Fibroblast of lung (primary cell): ENCODE measurements at regions not wholly inside any gene's neighbourhood (a gene's known extent, or its start where the extent isn't known, plus 50 kb on each side); places are given as distances from the start of the nearest gene placed in this dataset.
A peak's percentile ranks its signal among the peaks of the same experiment; 100 is the strongest.

ENCODE experiments used
- DNase-seq, 2 donors: peaks; one replicate each; pipeline versions ENCODE4 v3.0.0 to v3.0.0-alpha.2; 2010; ENCODE audit warnings: low read depth in 2 of 2
- H2AFZ ChIP-seq: 2 replicates; pipeline ENCODE4 v1.5.1; 2012; ENCODE audit warnings: low read length, control low read depth, inconsistent platforms
- H3K27ac ChIP-seq: 2 replicates; pipeline ENCODE4 v1.5.1; 2011; ENCODE audit warnings: low read length, control low read depth; ENCODE audit not compliant: insufficient read depth
- H3K27me3 ChIP-seq: 2 replicates; pipeline ENCODE4 v1.5.1; 2011; ENCODE audit warnings: mild to moderate bottlenecking, low read length; ENCODE audit not compliant: control insufficient read depth, insufficient read depth
- H3K36me3 ChIP-seq: 2 replicates; pipeline ENCODE4 v1.5.1; 2011; ENCODE audit warnings: low read length; ENCODE audit not compliant: control insufficient read depth, insufficient read depth
- H3K4me1 ChIP-seq: 2 replicates; pipeline ENCODE4 v1.5.1; 2011; ENCODE audit warnings: low read length; ENCODE audit not compliant: control insufficient read depth, insufficient read depth; ENCODE audit errors: extremely low read depth
- H3K4me2 ChIP-seq: 2 replicates; pipeline ENCODE4 v1.5.1; 2011; ENCODE audit warnings: low read length, control low read depth; ENCODE audit not compliant: insufficient read depth; ENCODE audit errors: extremely low read depth
- H3K4me3 ChIP-seq, 4 experiments: fragments of 200-600 bp in 1 of 4; sonication (generic) in 1 of 4; replicated peaks in 1 of 4; 2 replicates each; pipeline ENCODE4 v1.5.1; 2011 to 2016; ENCODE audit warnings: low read length in 4 of 4, low read depth in 3 of 4, mild to moderate bottlenecking in 3 of 4, control low read depth in 2 of 4, inconsistent platforms in 1 of 4, mixed read lengths in 1 of 4; ENCODE audit not compliant: insufficient read depth in 1 of 4; ENCODE audit errors: control extremely low read depth in 1 of 4
- H3K79me2 ChIP-seq: 2 replicates; pipeline ENCODE4 v1.5.1; 2012; ENCODE audit warnings: mild to moderate bottlenecking, low read length, inconsistent platforms; ENCODE audit not compliant: control insufficient read depth, insufficient read depth
- H3K9ac ChIP-seq: 2 replicates; pipeline ENCODE4 v1.5.1; 2011; ENCODE audit warnings: mild to moderate bottlenecking, low read length, control low read depth; ENCODE audit not compliant: insufficient read depth
- H3K9me3 ChIP-seq: 2 replicates; pipeline ENCODE4 v1.5.1; 2012; ENCODE audit warnings: low read depth, low read length; ENCODE audit not compliant: control insufficient read depth, insufficient read depth
- H4K20me1 ChIP-seq: 2 replicates; pipeline ENCODE4 v1.5.1; 2011; ENCODE audit warnings: low read length; ENCODE audit not compliant: control insufficient read depth, insufficient read depth; ENCODE audit errors: extremely low read depth
- EZH2 ChIP-seq: IDR thresholded peaks from 2 replicates; pipeline ENCODE4 v1.5.1; 2012; ENCODE audit warnings: low read length, control low read depth, mild to moderate bottlenecking; ENCODE audit errors: missing control alignments
- TF ChIP-seq, protein P1 (sequence below), 2 donors: IDR thresholded peaks in 1 of 2; conservative IDR thresholded peaks in 1 of 2; 1 replicate in 1 of 2; 2 replicates in 1 of 2; pipeline ENCODE4 v1.5.1; 2011 to 2012; ENCODE audit warnings: low read length in 2 of 2, control low read depth in 1 of 2, inconsistent platforms in 1 of 2, low read depth in 1 of 2, mild to moderate bottlenecking in 1 of 2

- Histone ChIP-seq H3K79me2 (no peaks in the 10 kb centered on the region), H3K4me1 (no peaks in the 10 kb centered on the region), H3K27ac (no peak overlapping the region), H3K9ac (no peak overlapping the region), H3K9me3 (no peaks in the 10 kb centered on the region), H2AFZ (no peak overlapping the region), H3K4me3 (no peak overlapping the region), H3K36me3 (no peaks in the 10 kb centered on the region), H4K20me1 (no peaks in the 10 kb centered on the region), H3K4me2 (no peak overlapping the region), H3K27me3 (no peaks in the 10 kb centered on the region)
- no peak for TF ChIP-seq EZH2
- TF ChIP-seq, protein P1, sequence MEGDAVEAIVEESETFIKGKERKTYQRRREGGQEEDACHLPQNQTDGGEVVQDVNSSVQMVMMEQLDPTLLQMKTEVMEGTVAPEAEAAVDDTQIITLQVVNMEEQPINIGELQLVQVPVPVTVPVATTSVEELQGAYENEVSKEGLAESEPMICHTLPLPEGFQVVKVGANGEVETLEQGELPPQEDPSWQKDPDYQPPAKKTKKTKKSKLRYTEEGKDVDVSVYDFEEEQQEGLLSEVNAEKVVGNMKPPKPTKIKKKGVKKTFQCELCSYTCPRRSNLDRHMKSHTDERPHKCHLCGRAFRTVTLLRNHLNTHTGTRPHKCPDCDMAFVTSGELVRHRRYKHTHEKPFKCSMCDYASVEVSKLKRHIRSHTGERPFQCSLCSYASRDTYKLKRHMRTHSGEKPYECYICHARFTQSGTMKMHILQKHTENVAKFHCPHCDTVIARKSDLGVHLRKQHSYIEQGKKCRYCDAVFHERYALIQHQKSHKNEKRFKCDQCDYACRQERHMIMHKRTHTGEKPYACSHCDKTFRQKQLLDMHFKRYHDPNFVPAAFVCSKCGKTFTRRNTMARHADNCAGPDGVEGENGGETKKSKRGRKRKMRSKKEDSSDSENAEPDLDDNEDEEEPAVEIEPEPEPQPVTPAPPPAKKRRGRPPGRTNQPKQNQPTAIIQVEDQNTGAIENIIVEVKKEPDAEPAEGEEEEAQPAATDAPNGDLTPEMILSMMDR (conservative IDR thresholded peaks at IDR 0.05 in 1 of 2, IDR thresholded peaks at IDR 0.05 in 1 of 2; ENCODE audit: low read depth in 1 of 2, low read length in 2 of 2), result no peak
- no peak for DNase-seq
Observed at GRCh38 chr13:70189981-70190380, 81.7 kb upstream of the KLHL1 start.

DNA sequence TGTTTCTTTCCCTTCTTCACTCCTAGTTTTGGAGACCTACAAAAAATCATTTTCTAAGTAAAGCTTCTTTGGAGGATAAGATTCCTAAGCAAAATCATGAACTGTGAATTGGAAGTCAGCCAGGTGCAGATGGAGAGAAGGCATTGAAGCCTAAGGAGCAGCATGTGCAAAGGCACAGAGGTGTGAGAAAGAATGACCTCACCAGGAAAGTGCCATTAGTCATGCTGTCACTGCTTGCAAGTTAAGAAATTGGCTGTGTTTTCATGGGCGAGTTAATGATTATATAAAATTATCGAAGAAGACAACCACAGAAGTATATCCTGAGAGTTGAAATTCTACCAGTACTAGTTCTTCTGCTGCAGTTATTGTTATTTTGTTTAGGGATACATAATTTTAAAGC, 80.3 kb upstream of the KLHL1 start:
- Histone ChIP-seq H3K27ac (no peak overlapping the region), H3K9ac (no peak overlapping the region), H3K4me3 (no peak overlapping the region), H3K79me2 (no peaks in the 10 kb centered on the region), H3K4me1 (no peaks in the 10 kb centered on the region), H4K20me1 (no peaks in the 10 kb centered on the region), H2AFZ (no peak overlapping the region), H3K27me3 (no peaks in the 10 kb centered on the region), H3K4me2 (no peak overlapping the region), H3K9me3 (no peaks in the 10 kb centered on the region), H3K36me3 (no peaks in the 10 kb centered on the region)
- DNase-seq, result no peak
- TF ChIP-seq, protein P1 (conservative IDR thresholded peaks at IDR 0.05 in 1 of 2, IDR thresholded peaks at IDR 0.05 in 1 of 2; ENCODE audit: low read depth in 1 of 2, low read length in 2 of 2), result no peak
- no peak for TF ChIP-seq EZH2

- no peak overlapping the region for H3K27ac ChIP-seq
- H2AFZ ChIP-seq, result no peak overlapping the region
- H3K9ac ChIP-seq, result no peak overlapping the region
- no peaks in the 10 kb centered on the region for H3K27me3 ChIP-seq
- H4K20me1 ChIP-seq, result no peaks in the 10 kb centered on the region
- no peaks in the 10 kb centered on the region for H3K9me3 ChIP-seq
- H3K4me1 ChIP-seq, result no peaks in the 10 kb centered on the region
- H3K4me3 ChIP-seq, result no peak overlapping the region
- H3K36me3 ChIP-seq, result no peaks in the 10 kb centered on the region
- peak; percentile 1 to 60 for DNase-seq
- TF ChIP-seq, protein P1 (conservative IDR thresholded peaks at IDR 0.05 in 1 of 2, IDR thresholded peaks at IDR 0.05 in 1 of 2; ENCODE audit: low read depth in 1 of 2, low read length in 2 of 2), result no peak
- no peak for TF ChIP-seq EZH2
- H3K79me2 ChIP-seq, result no peaks in the 10 kb centered on the region
- H3K4me2 ChIP-seq, result no peak overlapping the region
Observed at GRCh38 chr13:70183041-70183440, 74.8 kb upstream of the KLHL1 start.
